ENCODE measurements at regions not wholly inside any gene's neighbourhood (a gene's known extent, or its start where the extent isn't known, plus 50 kb on each side); places are given as distances from the start of the nearest gene placed in this dataset.

- DNase-seq (no peak), ATAC-seq (ENCODE audit: poor library complexity) (no peak)
- no peak overlapping the region for H3K4me3 ChIP-seq (ENCODE audit: low read length)
- H3K4me3 Mint-ChIP-seq = no peak overlapping the region
- H3K27me3 ChIP-seq (ENCODE audit: control insufficient read depth in 1 of 2, insufficient read depth in 2 of 2, low read length in 2 of 2) = no peaks in the 10 kb centered on the region
- no peaks in the 10 kb centered on the region for H3K9me3 Mint-ChIP-seq
- no peak overlapping the region for H3K27ac Mint-ChIP-seq
- intact Hi-C loops (cut with DNase I, micrococcal nuclease) = no loop called here
- H3K27me3 Mint-ChIP-seq = no peaks in the 10 kb centered on the region
- POLR2A ChIA-PET = no interaction called here
- CTCF ChIA-PET = no interaction called here
- no peaks in the 10 kb centered on the region for H3K9me3 ChIP-seq (ENCODE audit: control insufficient read depth in 1 of 2, insufficient read depth in 1 of 2, low read length in 2 of 2)
- peaks cover 34% of the 10 kb centered on the region for H3K36me3 Mint-ChIP-seq (ENCODE audit: low read depth)
- no peak overlapping the region for H3K27ac ChIP-seq (ENCODE audit: low read depth in 1 of 2, low read length in 2 of 2)
- no peak for TF ChIP-seq CTCF (IDR thresholded peaks at IDR 0.05)
- no peaks in the 10 kb centered on the region for H3K4me1 ChIP-seq (ENCODE audit: insufficient read depth, low read length)
- peaks cover 37% of the 10 kb centered on the region for H3K36me3 ChIP-seq (ENCODE audit: insufficient read depth, low read length)
- no peaks in the 10 kb centered on the region for H3K4me1 Mint-ChIP-seq (ENCODE audit: low read depth)
Observed at GRCh38 chr12:124411953-124412645, 117.2 kb downstream of the RFLNA start.

- H3K4me3 ChIP-seq (ENCODE audit: low read length) = no peak overlapping the region
- H3K4me3 Mint-ChIP-seq = no peak overlapping the region
- ChIA-PET CTCF (no interaction called here), POLR2A (no interaction called here)
- H3K27ac ChIP-seq (ENCODE audit: low read depth in 1 of 2, low read length in 2 of 2) = no peak overlapping the region
- no peak for TF ChIP-seq CTCF (IDR thresholded peaks at IDR 0.05)
- no peaks in the 10 kb centered on the region for H3K9me3 ChIP-seq (ENCODE audit: control insufficient read depth in 1 of 2, insufficient read depth in 1 of 2, low read length in 2 of 2)
- H3K27me3 ChIP-seq (ENCODE audit: control insufficient read depth in 1 of 2, insufficient read depth in 2 of 2, low read length in 2 of 2) = no peaks in the 10 kb centered on the region
- H3K9me3 Mint-ChIP-seq = no peaks in the 10 kb centered on the region
- peaks cover 43% of the 10 kb centered on the region for H3K36me3 ChIP-seq (ENCODE audit: insufficient read depth, low read length)
- H3K27me3 Mint-ChIP-seq = no peaks in the 10 kb centered on the region
- no peaks in the 10 kb centered on the region for H3K4me1 ChIP-seq (ENCODE audit: insufficient read depth, low read length)
- no peaks in the 10 kb centered on the region for H3K4me1 Mint-ChIP-seq (ENCODE audit: low read depth)
- ATAC-seq (ENCODE audit: poor library complexity) = no peak
- DNase-seq = no peak
- intact Hi-C loops (cut with DNase I, micrococcal nuclease) = no loop called here
- no peak overlapping the region for H3K27ac Mint-ChIP-seq
- peaks cover 38% of the 10 kb centered on the region for H3K36me3 Mint-ChIP-seq (ENCODE audit: low read depth)
Observed at GRCh38 chr12:124411281-124411878, 116.5 kb downstream of the RFLNA start.

DNA sequence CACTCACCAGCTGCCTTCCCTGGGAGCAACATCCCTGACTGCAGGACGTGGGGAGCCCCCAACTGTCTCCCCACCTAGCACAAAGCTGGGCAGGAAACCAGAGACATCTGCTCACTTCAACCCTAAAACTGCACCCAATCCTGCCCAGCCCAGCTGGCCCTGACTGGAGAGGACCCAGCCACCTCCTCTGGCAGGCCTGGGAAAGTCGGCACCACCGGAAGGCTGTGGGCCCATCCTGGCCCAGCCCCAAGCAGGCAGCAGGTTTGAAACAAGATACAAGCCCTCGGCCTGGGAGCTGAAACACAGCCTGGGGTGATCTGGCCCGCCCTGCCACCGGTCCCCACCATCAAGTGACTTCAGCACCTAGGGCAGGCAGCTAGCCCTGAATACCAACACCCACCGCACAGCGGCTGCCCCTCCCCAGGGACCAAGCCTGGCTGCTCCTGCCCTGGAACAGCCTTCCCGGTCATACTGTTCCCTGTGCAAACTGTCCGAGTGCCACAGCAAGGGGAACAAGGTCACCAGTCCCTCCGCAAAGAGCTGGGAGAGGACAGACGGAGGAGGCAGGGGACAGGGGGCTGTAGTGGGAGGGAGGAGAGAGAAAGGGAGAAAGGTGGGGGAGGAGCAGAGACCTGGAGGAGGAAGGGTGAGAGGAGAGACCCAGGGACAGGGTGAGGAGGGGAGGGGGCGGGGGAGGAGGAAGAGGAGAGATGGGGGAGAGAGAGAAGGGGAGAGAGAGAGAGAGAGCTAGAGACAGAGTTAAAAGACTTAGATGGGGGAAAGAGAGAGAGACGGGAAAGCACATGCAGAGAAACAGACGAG, 115.7 kb downstream of the RFLNA start:
- DNase-seq (no peak), ATAC-seq (ENCODE audit: poor library complexity) (no peak)
- Mint-ChIP-seq H3K27ac (no peak overlapping the region), H3K9me3 (no peaks in the 10 kb centered on the region), H3K4me1 (ENCODE audit: low read depth) (no peaks in the 10 kb centered on the region), H3K36me3 (ENCODE audit: low read depth) (peaks cover 30% of the 10 kb centered on the region), H3K27me3 (no peaks in the 10 kb centered on the region), H3K4me3 (no peak overlapping the region)
- Histone ChIP-seq H3K9me3 (ENCODE audit: control insufficient read depth in 1 of 2, insufficient read depth in 1 of 2, low read length in 2 of 2) (no peaks in the 10 kb centered on the region), H3K27ac (ENCODE audit: low read depth in 1 of 2, low read length in 2 of 2) (no peak overlapping the region), H3K4me3 (ENCODE audit: low read length) (no peak overlapping the region), H3K27me3 (ENCODE audit: control insufficient read depth in 1 of 2, insufficient read depth in 2 of 2, low read length in 2 of 2) (no peaks in the 10 kb centered on the region), H3K36me3 (ENCODE audit: insufficient read depth, low read length) (peaks cover 39% of the 10 kb centered on the region), H3K4me1 (ENCODE audit: insufficient read depth, low read length) (no peaks in the 10 kb centered on the region)
- CTCF ChIA-PET = no interaction called here
- TF ChIP-seq CTCF (IDR thresholded peaks at IDR 0.05) = no peak
- intact Hi-C loops (cut with DNase I, micrococcal nuclease) = no loop called here
- POLR2A ChIA-PET = no interaction called here

Data from CD4-positive, alpha-beta T cell (primary cell).